ENCODE measurements at regions not wholly inside any gene's neighbourhood (a gene's known extent, or its start where the extent isn't known, plus 50 kb on each side); places are given as distances from the start of the nearest gene placed in this dataset.

- no peak for TF ChIP-seq CTCF (IDR thresholded peaks at IDR 0.05)
- no peak for TF ChIP-seq ZNF302 (CRISPR knock-in tag; IDR thresholded peaks at IDR 0.05)
- TF ChIP-seq CBX8 (IDR thresholded peaks at IDR 0.05): no peak
- no peak for TF ChIP-seq USF2 (IDR thresholded peaks at IDR 0.05)
- TF ChIP-seq RAD21 (conservative IDR thresholded peaks at IDR 0.05 in 1 of 2, IDR thresholded peaks at IDR 0.05 in 1 of 2): no peak
- TF ChIP-seq RARB (CRISPR knock-in tag; IDR thresholded peaks at IDR 0.05): no peak
- no peak for TF ChIP-seq POLR2A (IDR thresholded peaks at IDR 0.05; ENCODE audit: low read length)
- no peak for TF ChIP-seq KDM5A (IDR thresholded peaks at IDR 0.05)
- no peak for TF ChIP-seq BHLHE40 (IDR thresholded peaks at IDR 0.05; ENCODE audit: low read depth, low read length)
Observed at GRCh38 chr9:82421498-82421897, 432.9 kb downstream of the SPATA31D1 start.

Data from A549 (cell line).